IgD-negative memory B cell (primary cell): ENCODE measurements at regions not wholly inside any gene's neighbourhood (a gene's known extent, or its start where the extent isn't known, plus 50 kb on each side); places are given as distances from the start of the nearest gene placed in this dataset.

Experiments
- H3K27ac Mint-ChIP-seq, 3 donors: one replicate each; pipeline ENCODE4 v1.8.0; 2020 to 2022; ENCODE audit warnings: mild to moderate bottlenecking in 3 of 3, mixed read lengths in 3 of 3, moderate library complexity in 1 of 3
- H3K27me3 Mint-ChIP-seq: one replicate; pipeline ENCODE4 v1.8.0; 2021; ENCODE audit warnings: mixed read lengths
- H3K36me3 Mint-ChIP-seq: one replicate; pipeline ENCODE4 v1.8.0; 2020; ENCODE audit warnings: mild to moderate bottlenecking, mixed read lengths
- H3K4me1 Mint-ChIP-seq, 3 donors: one replicate each; pipeline ENCODE4 v1.8.0; 2020 to 2022; ENCODE audit warnings: mixed read lengths in 3 of 3, mild to moderate bottlenecking in 1 of 3
- H3K4me3 Mint-ChIP-seq, 4 donors: one replicate each; pipeline ENCODE4 v1.8.0; 2020 to 2022; ENCODE audit warnings: mild to moderate bottlenecking in 4 of 4, mixed read lengths in 4 of 4, moderate library complexity in 3 of 4
- H3K9me3 Mint-ChIP-seq, 3 donors: one replicate each; pipeline ENCODE4 v1.8.0; 2020 to 2021; ENCODE audit warnings: mixed read lengths in 3 of 3, mild to moderate bottlenecking in 1 of 3

- peaks cover 32% of the 10 kb centered on the region for H3K27me3 Mint-ChIP-seq
- no peak overlapping the region for H3K27ac Mint-ChIP-seq
- H3K4me3 Mint-ChIP-seq: no peak overlapping the region
- no peaks in the 10 kb centered on the region for H3K36me3 Mint-ChIP-seq
- peaks cover 0 to 2% (median 0%) of the 10 kb centered on the region in 3 donors for H3K9me3 Mint-ChIP-seq
- peaks cover 0 to 3% (median 2%) of the 10 kb centered on the region in 3 donors for H3K4me1 Mint-ChIP-seq
Observed at GRCh38 chr14:96744262-96744661, 52.9 kb upstream of the VRK1 start.

GRCh38 chr14:96745500-96746051 is 51.6 kb upstream of the VRK1 start:
- Mint-ChIP-seq H3K4me1 (peaks cover 0 to 3% (median 2%) of the 10 kb centered on the region in 3 donors), H3K36me3 (no peaks in the 10 kb centered on the region), H3K27ac (no peak overlapping the region), H3K4me3 (no peak overlapping the region), H3K27me3 (peaks cover 26% of the 10 kb centered on the region), H3K9me3 (peaks cover 0 to 2% (median 0%) of the 10 kb centered on the region in 3 donors)

- H3K27me3 Mint-ChIP-seq: peaks cover 22% of the 10 kb centered on the region
- peaks cover 0 to 3% (median 2%) of the 10 kb centered on the region in 3 donors for H3K4me1 Mint-ChIP-seq
- no peak overlapping the region for H3K4me3 Mint-ChIP-seq
- no peaks in the 10 kb centered on the region for H3K36me3 Mint-ChIP-seq
- H3K9me3 Mint-ChIP-seq: peaks cover 0 to 2% (median 0%) of the 10 kb centered on the region in 3 donors
- no peak overlapping the region for H3K27ac Mint-ChIP-seq
Observed at GRCh38 chr14:96746101-96746500, 51.1 kb upstream of the VRK1 start.

- Mint-ChIP-seq H3K27ac (no peak overlapping the region), H3K27me3 (peaks cover 22% of the 10 kb centered on the region), H3K4me3 (no peak overlapping the region), H3K9me3 (peaks cover 0 to 2% (median 0%) of the 10 kb centered on the region in 3 donors), H3K36me3 (no peaks in the 10 kb centered on the region), H3K4me1 (peaks cover 0 to under 1% (median under 1%) of the 10 kb centered on the region in 3 donors)
Observed at GRCh38 chr14:96747006-96747405, 50.2 kb upstream of the VRK1 start.
